ENCODE measurements at regions not wholly inside any gene's neighbourhood (a gene's known extent, or its start where the extent isn't known, plus 50 kb on each side); places are given as distances from the start of the nearest gene placed in this dataset.

- TF ChIP-seq CTCF (IDR thresholded peaks at IDR 0.05), result no peak
- DNase-seq (ENCODE audit: low spot score), result no peak
- no peak overlapping the region for H3K27ac ChIP-seq
- no peak overlapping the region for H3K4me3 ChIP-seq
Observed at GRCh38 chrX:121457096-121457495, 409.7 kb downstream of the GLUD2 start.

GRCh38 chrX:121479406-121479805 is 432.0 kb downstream of the GLUD2 start:
- Histone ChIP-seq H3K4me3 (no peak overlapping the region), H3K27ac (no peak overlapping the region)
- TF ChIP-seq CTCF (IDR thresholded peaks at IDR 0.05), result no peak
- DNase-seq (ENCODE audit: low spot score), result no peak

GRCh38 chrX:121496966-121497365 is 449.6 kb downstream of the GLUD2 start:
- DNase-seq (ENCODE audit: low spot score), result no peak
- Histone ChIP-seq H3K4me3 (no peak overlapping the region), H3K27ac (no peak overlapping the region)
- TF ChIP-seq CTCF (IDR thresholded peaks at IDR 0.05), result no peak

DNA sequence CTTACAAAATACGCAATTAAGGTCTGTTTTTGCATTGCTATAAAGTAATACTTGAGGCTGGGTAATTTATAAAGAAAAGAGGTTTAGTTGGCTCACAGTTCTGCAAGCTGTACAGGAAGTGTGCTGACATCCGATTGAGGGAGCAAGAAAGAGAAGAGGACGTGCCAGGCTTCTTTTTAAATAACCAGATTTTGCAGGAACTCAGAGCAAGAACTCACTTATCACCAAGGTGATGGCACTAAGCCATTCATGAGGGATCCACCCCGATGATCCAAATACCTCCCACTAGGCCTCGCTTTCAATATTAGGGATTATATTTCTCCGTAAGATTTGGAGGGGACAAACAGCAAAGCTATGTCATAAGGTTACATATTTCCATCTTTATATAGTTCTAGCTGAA is 456.7 kb downstream of the GLUD2 start:
- no peak for TF ChIP-seq CTCF (IDR thresholded peaks at IDR 0.05)
- Histone ChIP-seq H3K4me3 (no peak overlapping the region), H3K27ac (no peak overlapping the region)
- no peak for DNase-seq (ENCODE audit: low spot score)

DNA sequence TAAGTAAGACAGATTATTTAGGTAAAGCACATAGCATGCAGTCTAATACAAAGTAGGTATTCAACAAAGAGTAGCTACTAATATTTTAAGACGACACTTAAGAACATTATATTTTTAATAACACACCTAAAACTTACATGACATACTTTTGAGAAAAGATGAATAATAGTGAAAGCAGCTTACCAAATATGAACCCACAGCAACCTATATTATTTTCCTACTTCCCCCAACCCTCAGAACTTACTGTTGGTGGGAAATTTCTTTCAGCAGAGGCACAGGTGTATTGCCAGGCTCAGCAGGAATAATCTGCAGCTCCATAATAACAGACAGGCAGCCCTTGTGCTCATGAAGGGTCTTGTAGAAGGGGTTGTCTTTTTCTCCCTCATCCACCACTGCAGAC is 498.9 kb downstream of the GLUD2 start:
- DNase-seq (ENCODE audit: low spot score), result no peak
- TF ChIP-seq CTCF (IDR thresholded peaks at IDR 0.05), result no peak
- Histone ChIP-seq H3K27ac (no peak overlapping the region), H3K4me3 (no peak overlapping the region)

- Histone ChIP-seq H3K4me3 (no peak overlapping the region), H3K27ac (no peak overlapping the region)
- no peak for TF ChIP-seq CTCF (IDR thresholded peaks at IDR 0.05)
- no peak for DNase-seq (ENCODE audit: low spot score)
Observed at GRCh38 chrX:121558886-121559285, 511.5 kb downstream of the GLUD2 start.

GRCh38 chrX:121562616-121563015 is 515.2 kb downstream of the GLUD2 start:
- TF ChIP-seq CTCF (IDR thresholded peaks at IDR 0.05), result no peak
- Histone ChIP-seq H3K27ac (no peak overlapping the region), H3K4me3 (no peak overlapping the region)
- no peak for DNase-seq (ENCODE audit: low spot score)

Measured in coronary artery (tissue), 2 donors.